ENCODE measurements at regions not wholly inside any gene's neighbourhood (a gene's known extent, or its start where the extent isn't known, plus 50 kb on each side); places are given as distances from the start of the nearest gene placed in this dataset.

GRCh38 chr6:140572129-140572528 is 1197.7 kb upstream of the CITED2 start:
- Histone ChIP-seq H4K20me1 (ENCODE audit: insufficient read depth, low read length) (no peaks in the 10 kb centered on the region), H3K4me3 (ENCODE audit: low read depth, low read length, poor library complexity, severe bottlenecking) (no peak overlapping the region), H3K9ac (ENCODE audit: low read length) (no peak overlapping the region), H3K27ac (ENCODE audit: low read depth, low read length, poor library complexity, severe bottlenecking) (no peak overlapping the region), H3K79me2 (ENCODE audit: insufficient read depth, low read length) (no peaks in the 10 kb centered on the region), H3F3A (ENCODE audit: insufficient read depth, low read length) (no peaks in the 10 kb centered on the region), H3K9me3 (ENCODE audit: low read length) (no peaks in the 10 kb centered on the region), H2AFZ (ENCODE audit: low read length) (no peak overlapping the region), H3K36me3 (ENCODE audit: insufficient read depth, low read length) (no peaks in the 10 kb centered on the region), H3K27me3 (ENCODE audit: insufficient read depth, low read length) (no peaks in the 10 kb centered on the region), H3K4me2 (ENCODE audit: low read length) (no peak overlapping the region), H3K4me1 (ENCODE audit: insufficient read depth, low read length, severe bottlenecking) (no peaks in the 10 kb centered on the region), H3K9me2 (ENCODE audit: low read depth, low read length) (no peaks in the 10 kb centered on the region; the same call in 1 of the 2 replicates)
- TF ChIP-seq EZH2 (IDR thresholded peaks at IDR 0.05; ENCODE audit: borderline replicate concordance, low read length): no peak
- no peak for TF ChIP-seq CTCF (IDR thresholded peaks at IDR 0.05; ENCODE audit: low read length)

- no peak overlapping the region for H3K27ac ChIP-seq (ENCODE audit: low read depth, low read length, poor library complexity, severe bottlenecking)
Measured at GRCh38 chr6:140571145-140571544, 1196.7 kb upstream of the CITED2 start.

GRCh38 chr6:140567466-140567865 is 1193.0 kb upstream of the CITED2 start:
- no peak overlapping the region for H2AFZ ChIP-seq (ENCODE audit: low read length)
- no peak overlapping the region for H3K9ac ChIP-seq (ENCODE audit: low read length)
- H3K4me3 ChIP-seq (ENCODE audit: low read depth, low read length, poor library complexity, severe bottlenecking): no peak overlapping the region
- H3K27ac ChIP-seq (ENCODE audit: low read depth, low read length, poor library complexity, severe bottlenecking): no peak overlapping the region
- no peaks in the 10 kb centered on the region for H3F3A ChIP-seq (ENCODE audit: insufficient read depth, low read length)
- no peak overlapping the region for H3K4me2 ChIP-seq (ENCODE audit: low read length)
- H3K27me3 ChIP-seq (ENCODE audit: insufficient read depth, low read length): no peaks in the 10 kb centered on the region
- no peaks in the 10 kb centered on the region for H3K4me1 ChIP-seq (ENCODE audit: insufficient read depth, low read length, severe bottlenecking)
- H3K9me3 ChIP-seq (ENCODE audit: low read length): no peaks in the 10 kb centered on the region
- H3K79me2 ChIP-seq (ENCODE audit: insufficient read depth, low read length): no peaks in the 10 kb centered on the region
- no peaks in the 10 kb centered on the region; the same call in 1 of the 2 replicates for H3K9me2 ChIP-seq (ENCODE audit: low read depth, low read length)
- TF ChIP-seq EZH2 (IDR thresholded peaks at IDR 0.05; ENCODE audit: borderline replicate concordance, low read length) (no peak), CTCF (IDR thresholded peaks at IDR 0.05; ENCODE audit: low read length) (no peak)
- H4K20me1 ChIP-seq (ENCODE audit: insufficient read depth, low read length): no peaks in the 10 kb centered on the region
- H3K36me3 ChIP-seq (ENCODE audit: insufficient read depth, low read length): no peaks in the 10 kb centered on the region

More at GRCh38 chr6:140571145-140571544, 1196.7 kb upstream of the CITED2 start:
- H3K9me2 ChIP-seq (ENCODE audit: low read depth, low read length): no peaks in the 10 kb centered on the region; the same call in 1 of the 2 replicates
- no peaks in the 10 kb centered on the region for H3K9me3 ChIP-seq (ENCODE audit: low read length)
- H3K9ac ChIP-seq (ENCODE audit: low read length): no peak overlapping the region
- no peaks in the 10 kb centered on the region for H3K4me1 ChIP-seq (ENCODE audit: insufficient read depth, low read length, severe bottlenecking)
- H4K20me1 ChIP-seq (ENCODE audit: insufficient read depth, low read length): no peaks in the 10 kb centered on the region
- no peak for TF ChIP-seq CTCF (IDR thresholded peaks at IDR 0.05; ENCODE audit: low read length)
- no peak for TF ChIP-seq EZH2 (IDR thresholded peaks at IDR 0.05; ENCODE audit: borderline replicate concordance, low read length)
- no peaks in the 10 kb centered on the region for H3K79me2 ChIP-seq (ENCODE audit: insufficient read depth, low read length)
- no peak overlapping the region for H3K4me2 ChIP-seq (ENCODE audit: low read length)
- H2AFZ ChIP-seq (ENCODE audit: low read length): no peak overlapping the region
- no peaks in the 10 kb centered on the region for H3K27me3 ChIP-seq (ENCODE audit: insufficient read depth, low read length)
- H3K36me3 ChIP-seq (ENCODE audit: insufficient read depth, low read length): no peaks in the 10 kb centered on the region
- no peak overlapping the region for H3K4me3 ChIP-seq (ENCODE audit: low read depth, low read length, poor library complexity, severe bottlenecking)
- no peaks in the 10 kb centered on the region for H3F3A ChIP-seq (ENCODE audit: insufficient read depth, low read length)
